ENCODE measurements at regions not wholly inside any gene's neighbourhood (a gene's known extent, or its start where the extent isn't known, plus 50 kb on each side); places are given as distances from the start of the nearest gene placed in this dataset.

- no peak for FAIRE-seq
- CTCF ChIA-PET, result no interaction called here
Observed at GRCh38 chr2:42853549-42854206, 61.3 kb upstream of the HAAO start.

GRCh38 chr2:42852798-42853197 is 60.4 kb upstream of the HAAO start:
- Histone ChIP-seq H4K20me1 (replicated peaks; ENCODE audit: control insufficient read depth, extremely low read depth, insufficient read depth, low read length) (no peaks in the 10 kb centered on the region), H3K9me3 (replicated peaks; ENCODE audit: control insufficient read depth, insufficient read depth, low read length) (no peaks in the 10 kb centered on the region), H3K27me3 (ENCODE audit: control insufficient read depth in 2 of 2, insufficient read depth in 2 of 2, low read length in 2 of 2) (no peaks in the 10 kb centered on the region), H3K36me3 (ENCODE audit: control insufficient read depth in 2 of 2, extremely low read depth in 1 of 2, insufficient read depth in 2 of 2, low read length in 2 of 2) (no peaks in the 10 kb centered on the region), H3K4me1 (ENCODE audit: control insufficient read depth, extremely low read depth, insufficient read depth, low read length) (no peaks in the 10 kb centered on the region), H3K79me2 (ENCODE audit: control insufficient read depth, insufficient read depth, low read length) (no peaks in the 10 kb centered on the region), H3K9me1 (replicated peaks; ENCODE audit: control insufficient read depth, extremely low read depth, insufficient read depth, low read length) (no peaks in the 10 kb centered on the region), H3K4me2 (ENCODE audit: insufficient read depth, low read length) (no peak overlapping the region), H3K9ac (replicated peaks; ENCODE audit: extremely low read depth, insufficient read depth, low read length) (no peak overlapping the region), H3K27ac (ENCODE audit: insufficient read depth, low read depth, low read length) (no peak overlapping the region), H3K4me3 (replicated peaks in 1 of 3; ENCODE audit: insufficient read depth in 1 of 3, low read depth in 1 of 3, low read length in 3 of 3) (no peak overlapping the region), H2AFZ (ENCODE audit: low read depth, low read length) (no peak overlapping the region)
- dilution Hi-C loops (cut with MboI; ENCODE audit: extremely low pct_ligation_motif_present, low sequenced_read_pairs), result no loop called here
- TF ChIP-seq MYC (IDR thresholded peaks at IDR 0.05; ENCODE audit: low read depth, low read length), result no peak
- intact Hi-C loops (cut with micrococcal nuclease), result no loop called here
- ChIA-PET CTCF (no interaction called here), POLR2A (no interaction called here)
- BruUV-seq (replicated peaks), result no TSS peak
- DNase-seq (ENCODE audit: low read depth, low spot score) (no peak), FAIRE-seq (no peak)

More at GRCh38 chr2:42853549-42854206, 61.3 kb upstream of the HAAO start:
- Histone ChIP-seq H3K9ac (replicated peaks; ENCODE audit: extremely low read depth, insufficient read depth, low read length) (no peak overlapping the region), H3K27me3 (ENCODE audit: control insufficient read depth in 2 of 2, insufficient read depth in 2 of 2, low read length in 2 of 2) (no peaks in the 10 kb centered on the region), H3K4me1 (ENCODE audit: control insufficient read depth, extremely low read depth, insufficient read depth, low read length) (no peaks in the 10 kb centered on the region), H2AFZ (ENCODE audit: low read depth, low read length) (no peak overlapping the region), H3K9me1 (replicated peaks; ENCODE audit: control insufficient read depth, extremely low read depth, insufficient read depth, low read length) (no peaks in the 10 kb centered on the region), H3K9me3 (replicated peaks; ENCODE audit: control insufficient read depth, insufficient read depth, low read length) (no peaks in the 10 kb centered on the region), H3K4me3 (replicated peaks in 1 of 3; ENCODE audit: insufficient read depth in 1 of 3, low read depth in 1 of 3, low read length in 3 of 3) (no peak overlapping the region), H3K79me2 (ENCODE audit: control insufficient read depth, insufficient read depth, low read length) (no peaks in the 10 kb centered on the region), H3K36me3 (ENCODE audit: control insufficient read depth in 2 of 2, extremely low read depth in 1 of 2, insufficient read depth in 2 of 2, low read length in 2 of 2) (no peaks in the 10 kb centered on the region), H3K4me2 (ENCODE audit: insufficient read depth, low read length) (no peak overlapping the region), H3K27ac (ENCODE audit: insufficient read depth, low read depth, low read length) (no peak overlapping the region), H4K20me1 (replicated peaks; ENCODE audit: control insufficient read depth, extremely low read depth, insufficient read depth, low read length) (no peaks in the 10 kb centered on the region)
- intact Hi-C loops (cut with micrococcal nuclease), result no loop called here
- POLR2A ChIA-PET, result no interaction called here
- DNase-seq (ENCODE audit: low read depth, low spot score), result no peak
- TF ChIP-seq POLR2A (IDR thresholded peaks at IDR 0.05; ENCODE audit: low read depth, low read length), result no peak
- TF ChIP-seq EZH2 (IDR thresholded peaks at IDR 0.05; ENCODE audit: borderline replicate concordance, low read depth, low read length, severe bottlenecking), result no peak
- TF ChIP-seq FOS (IDR thresholded peaks at IDR 0.05; ENCODE audit: borderline replicate concordance, insufficient read depth, low read length), result no peak
- dilution Hi-C loops (cut with MboI; ENCODE audit: extremely low pct_ligation_motif_present, low sequenced_read_pairs), result no loop called here
- BruUV-seq (replicated peaks), result no TSS peak

Measured in endothelial cell of umbilical vein (primary cell).